ENCODE measurements at regions not wholly inside any gene's neighbourhood (a gene's known extent, or its start where the extent isn't known, plus 50 kb on each side); places are given as distances from the start of the nearest gene placed in this dataset.

DNA sequence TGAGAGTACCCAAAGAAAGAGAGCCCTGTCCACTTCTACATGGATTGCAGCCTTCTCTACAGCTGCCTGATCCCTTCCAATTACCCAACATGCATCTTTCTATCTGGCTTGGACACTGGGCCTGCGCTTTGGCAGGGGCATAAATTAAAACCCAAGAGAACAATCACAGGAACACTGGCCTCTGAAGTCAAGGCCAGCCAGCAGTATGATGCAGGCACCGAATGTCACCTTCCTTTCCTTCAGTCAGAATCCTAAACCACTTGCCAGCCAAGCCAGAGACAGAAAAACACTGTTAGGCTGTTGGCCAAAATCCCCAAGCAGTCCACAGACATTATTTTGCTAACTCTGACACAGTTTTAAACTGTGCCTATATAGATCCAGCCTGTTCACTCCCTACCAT, 113.7 kb downstream of the DUSP6 start:
- TF ChIP-seq CTCF (conservative IDR thresholded peaks at IDR 0.05; ENCODE audit: low read depth, low read length), result no peak
- no peak for TF ChIP-seq EZH2 (IDR thresholded peaks at IDR 0.05; ENCODE audit: low read length, unreplicated experiment)
- no peak for TF ChIP-seq EZH2phosphoT487 (IDR thresholded peaks at IDR 0.05; ENCODE audit: borderline replicate concordance, low read length)
